HepG2 (cell line): ENCODE measurements at regions not wholly inside any gene's neighbourhood (a gene's known extent, or its start where the extent isn't known, plus 50 kb on each side); places are given as distances from the start of the nearest gene placed in this dataset.

Source experiments
- ATAC-seq: fragments of 200-7000 bp; cut with Tn5 transposase; 3 replicates; pipeline ENCODE4 v1.9.1; 2020; ENCODE audit warnings: mild to moderate bottlenecking, moderate library complexity
- BruUV-seq: library from RNA; stranded (reverse); fragments of 400-500 nt; replicated peaks from 2 replicates; lab custom pipeline; 2021; lab: Mats Ljungman, UMichigan
- CTCF ChIA-PET: fragments of 300-600 bp; formaldehyde crosslinking; extraction: SDS; loops from one replicate; lab custom pipeline; 2021; ENCODE audit warnings: low total read pairs, inconsistent platforms, low intra/inter-chr PET ratio; lab: Yijun Ruan, JAX
- POLR2A ChIA-PET: fragments of 350-600 bp; sonication (Branson Sonifier 250); formaldehyde crosslinking; loops from one replicate; lab custom pipeline; 2020; ENCODE audit warnings: antibody characterized with exemption, inconsistent platforms; lab: Yijun Ruan, JAX
- DNase-seq: peaks from one replicate; pipeline ENCODE4 v3.0.0-alpha.2; 2015; ENCODE audit warnings: low spot score
- FAIRE-seq: peaks from 3 replicates; lab custom pipeline; 2011; peaks lifted over from hg19 to GRCh38; lab: Jason Lieb, UNC
- H2AFZ ChIP-seq: one replicate; pipeline ENCODE4 v1.6.1; 2011; ENCODE audit warnings: low read length, inconsistent platforms
- H3K27ac ChIP-seq: fragments of 300-600 bp; 3 replicates; pipeline ENCODE4 v1.8.0; 2011; ENCODE audit warnings: mixed run types, mild to moderate bottlenecking, mixed read lengths, low read length, inconsistent platforms; ENCODE audit not compliant: insufficient read depth; ENCODE audit errors: extremely low read length
- H3K27me3 ChIP-seq, 2 experiments: fragments of 200-600 bp in 1 of 2; 2 replicates in 1 of 2; 3 replicates in 1 of 2; pipeline versions ENCODE4 v1.6.0 to v1.8.0; 2011; ENCODE audit warnings: low read length in 2 of 2, mild to moderate bottlenecking in 2 of 2, moderate library complexity in 2 of 2, inconsistent platforms in 1 of 2; ENCODE audit not compliant: insufficient read depth in 2 of 2, control insufficient read depth in 1 of 2
- H3K36me3 ChIP-seq, 2 experiments: fragments of 200-600 bp in 1 of 2; replicated peaks in 1 of 2; 2 replicates in 1 of 2; 3 replicates in 1 of 2; pipeline versions ENCODE4 v1.5.1 to v1.8.0; 2011; ENCODE audit warnings: low read length in 2 of 2, inconsistent platforms in 1 of 2; ENCODE audit not compliant: insufficient read depth in 2 of 2, control insufficient read depth in 1 of 2
- H3K4me1 ChIP-seq: 2 replicates; pipeline ENCODE4 v1.5.1; 2012; ENCODE audit warnings: low read length, inconsistent platforms; ENCODE audit not compliant: insufficient read depth
- H3K4me2 ChIP-seq: 2 replicates; pipeline ENCODE4 v1.6.0; 2011; ENCODE audit warnings: low read depth, low read length, inconsistent platforms
- H3K4me3 ChIP-seq, 3 experiments: fragments of 200-600 bp in 1 of 3; sonication (generic), shearing (Covaris generic) in 1 of 3; replicated peaks in 1 of 3; 2 replicates each; pipeline ENCODE4 v1.5.1; 2011 to 2016; ENCODE audit warnings: low read length in 3 of 3, inconsistent platforms in 2 of 3, low read depth in 2 of 3, mild to moderate bottlenecking in 2 of 3, control low read depth in 1 of 3, mixed read lengths in 1 of 3; ENCODE audit not compliant: insufficient read depth in 1 of 3
- H3K79me2 ChIP-seq: one replicate; pipeline ENCODE4 v1.6.1; 2011; ENCODE audit warnings: low read length, inconsistent platforms; ENCODE audit not compliant: insufficient read depth
- H3K9ac ChIP-seq: 2 replicates; pipeline ENCODE4 v1.6.0; 2011; ENCODE audit warnings: mild to moderate bottlenecking, low read depth, low read length, inconsistent platforms; ENCODE audit not compliant: insufficient read depth
- H3K9me3 ChIP-seq: 2 replicates; pipeline ENCODE4 v1.5.1; 2012; ENCODE audit warnings: mild to moderate bottlenecking, low read length
- H4K20me1 ChIP-seq: 2 replicates; pipeline ENCODE4 v1.6.0; 2011; ENCODE audit warnings: inconsistent platforms, mild to moderate bottlenecking, low read length, moderate library complexity; ENCODE audit not compliant: insufficient read depth
- BORCS8-MEF2B ChIP-seq: sonication (generic); formaldehyde crosslinking; IDR thresholded peaks from 2 replicates; pipeline ENCODE4 v1.8.0; 2022; ENCODE audit warnings: mild to moderate bottlenecking, missing genetic modification reagents
- CHD2 ChIP-seq: IDR thresholded peaks from 2 replicates; pipeline ENCODE4 v1.6.1; 2011; ENCODE audit warnings: low read depth, low read length, improper control_type of control experiment
- E2F5 ChIP-seq: sonication (generic); formaldehyde crosslinking; conservative IDR thresholded peaks from 2 replicates; pipeline ENCODE4 v1.4.0; 2020; ENCODE audit warnings: missing genetic modification reagents
- ETV5 ChIP-seq: IDR thresholded peaks from 2 replicates; pipeline ENCODE4 v1.6.1; 2018; ENCODE audit warnings: missing biosample characterization, missing genetic modification reagents, inconsistent platforms, borderline replicate concordance
- GPBP1L1 ChIP-seq: sonication (generic); formaldehyde crosslinking; IDR thresholded peaks from 2 replicates; pipeline ENCODE4 v1.5.0; 2020; ENCODE audit warnings: mild to moderate bottlenecking, missing genetic modification reagents
- HBP1 ChIP-seq: IDR thresholded peaks from 2 replicates; pipeline ENCODE4 v1.6.1; 2016; ENCODE audit warnings: low read depth, control low read depth
- NFE2 ChIP-seq: sonication (generic); formaldehyde crosslinking; IDR thresholded peaks from 2 replicates; pipeline ENCODE4 v1.4.0; 2020; ENCODE audit warnings: missing genetic modification reagents
- PAF1 ChIP-seq: IDR thresholded peaks from 2 replicates; pipeline ENCODE4 v1.6.1; 2016; ENCODE audit warnings: missing genetic modification reagents, missing compliant biosample characterization
- ZBED4 ChIP-seq: sonication (generic); formaldehyde crosslinking; IDR thresholded peaks from 2 replicates; pipeline ENCODE4 v1.4.0; 2020; ENCODE audit warnings: missing genetic modification reagents, borderline replicate concordance
- ZBTB7A ChIP-seq: sonication (generic); formaldehyde crosslinking; IDR thresholded peaks from 2 replicates; pipeline ENCODE4 v1.8.0; 2022; ENCODE audit warnings: mild to moderate bottlenecking, missing genetic modification reagents
- ZNF775 ChIP-seq: sonication (generic); formaldehyde crosslinking; IDR thresholded peaks from 2 replicates; pipeline ENCODE4 v1.4.0; 2020; ENCODE audit warnings: missing genetic modification reagents, mild to moderate bottlenecking, moderate library complexity, borderline replicate concordance
- ZSCAN22 ChIP-seq: sonication (generic); formaldehyde crosslinking; IDR thresholded peaks from 2 replicates; pipeline ENCODE4 v1.4.0; 2020; ENCODE audit warnings: mild to moderate bottlenecking, missing genetic modification reagents
- WGBS: methylation state at CpG from one replicate; pipeline ENCODE4 v1.1.6; 2017; ENCODE audit warnings: low lambda C conversion rate; 5-methylcytosine and 5-hydroxymethylcytosine counted together
- in situ Hi-C: cut with HindIII; loops from 2 replicates; pipeline ENCODE4 v1.10.0; 2017; ENCODE audit warnings: low pct_unique_long_range_greater_than_20kb; ENCODE audit not compliant: extremely low pct_ligation_motif_present
- intact Hi-C: fragments of 100-400 bp; cut with micrococcal nuclease; formaldehyde crosslinking; loops from one replicate; pipeline ENCODE4 v1.10.0; 2022; ENCODE audit not compliant: unreplicated experiment
- TF ChIP-seq, protein P1 (sequence below): sonication (generic); formaldehyde crosslinking; IDR thresholded peaks from 2 replicates; pipeline ENCODE4 v1.8.0; 2022; ENCODE audit warnings: missing genetic modification reagents, mild to moderate bottlenecking, moderate library complexity, borderline replicate concordance
- TF ChIP-seq, protein P2 (sequence below): sonication (generic); formaldehyde crosslinking; IDR thresholded peaks from 2 replicates; pipeline ENCODE4 v1.4.0; 2020; ENCODE audit warnings: missing genetic modification reagents

- ChIA-PET CTCF (no interaction called here), POLR2A (no interaction called here)
- Histone ChIP-seq H3K9me3 (no peaks in the 10 kb centered on the region), H3K27ac (no peak overlapping the region), H3K79me2 (no peaks in the 10 kb centered on the region), H3K4me2 (no peak overlapping the region), H4K20me1 (no peaks in the 10 kb centered on the region), H2AFZ (no peak overlapping the region), H3K9ac (no peak overlapping the region), H3K36me3 (no peaks in the 10 kb centered on the region), H3K4me3 (no peak overlapping the region), H3K27me3 (no peaks in the 10 kb centered on the region), H3K4me1 (no peaks in the 10 kb centered on the region)
- FAIRE-seq (no peak), ATAC-seq (no peak), DNase-seq (no peak)
- in situ Hi-C loops (no loop called here), intact Hi-C loops (no loop called here)
- TF ChIP-seq BORCS8-MEF2B, result no peak
- no peak for TF ChIP-seq ZBED4
- TF ChIP-seq ZNF775 (CRISPR knock-in tag), result no peak
- no peak for TF ChIP-seq GPBP1L1
- no peak for TF ChIP-seq E2F5 (CRISPR knock-in tag)
- no peak for TF ChIP-seq HBP1 (CRISPR knock-in tag)
- no peak for TF ChIP-seq NFE2 (CRISPR knock-in tag)
- no peak for TF ChIP-seq CHD2
- TF ChIP-seq, protein P1, sequence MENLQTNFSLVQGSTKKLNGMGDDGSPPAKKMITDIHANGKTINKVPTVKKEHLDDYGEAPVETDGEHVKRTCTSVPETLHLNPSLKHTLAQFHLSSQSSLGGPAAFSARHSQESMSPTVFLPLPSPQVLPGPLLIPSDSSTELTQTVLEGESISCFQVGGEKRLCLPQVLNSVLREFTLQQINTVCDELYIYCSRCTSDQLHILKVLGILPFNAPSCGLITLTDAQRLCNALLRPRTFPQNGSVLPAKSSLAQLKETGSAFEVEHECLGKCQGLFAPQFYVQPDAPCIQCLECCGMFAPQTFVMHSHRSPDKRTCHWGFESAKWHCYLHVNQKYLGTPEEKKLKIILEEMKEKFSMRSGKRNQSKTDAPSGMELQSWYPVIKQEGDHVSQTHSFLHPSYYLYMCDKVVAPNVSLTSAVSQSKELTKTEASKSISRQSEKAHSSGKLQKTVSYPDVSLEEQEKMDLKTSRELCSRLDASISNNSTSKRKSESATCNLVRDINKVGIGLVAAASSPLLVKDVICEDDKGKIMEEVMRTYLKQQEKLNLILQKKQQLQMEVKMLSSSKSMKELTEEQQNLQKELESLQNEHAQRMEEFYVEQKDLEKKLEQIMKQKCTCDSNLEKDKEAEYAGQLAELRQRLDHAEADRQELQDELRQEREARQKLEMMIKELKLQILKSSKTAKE (CRISPR knock-in tag), result no peak
- TF ChIP-seq PAF1, result no peak
- TF ChIP-seq ZBTB7A (CRISPR knock-in tag), result no peak
- TF ChIP-seq, protein P2, sequence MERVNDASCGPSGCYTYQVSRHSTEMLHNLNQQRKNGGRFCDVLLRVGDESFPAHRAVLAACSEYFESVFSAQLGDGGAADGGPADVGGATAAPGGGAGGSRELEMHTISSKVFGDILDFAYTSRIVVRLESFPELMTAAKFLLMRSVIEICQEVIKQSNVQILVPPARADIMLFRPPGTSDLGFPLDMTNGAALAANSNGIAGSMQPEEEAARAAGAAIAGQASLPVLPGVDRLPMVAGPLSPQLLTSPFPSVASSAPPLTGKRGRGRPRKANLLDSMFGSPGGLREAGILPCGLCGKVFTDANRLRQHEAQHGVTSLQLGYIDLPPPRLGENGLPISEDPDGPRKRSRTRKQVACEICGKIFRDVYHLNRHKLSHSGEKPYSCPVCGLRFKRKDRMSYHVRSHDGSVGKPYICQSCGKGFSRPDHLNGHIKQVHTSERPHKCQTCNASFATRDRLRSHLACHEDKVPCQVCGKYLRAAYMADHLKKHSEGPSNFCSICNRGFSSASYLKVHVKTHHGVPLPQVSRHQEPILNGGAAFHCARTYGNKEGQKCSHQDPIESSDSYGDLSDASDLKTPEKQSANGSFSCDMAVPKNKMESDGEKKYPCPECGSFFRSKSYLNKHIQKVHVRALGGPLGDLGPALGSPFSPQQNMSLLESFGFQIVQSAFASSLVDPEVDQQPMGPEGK (CRISPR knock-in tag), result no peak
- no peak for TF ChIP-seq ETV5 (CRISPR knock-in tag)
- TF ChIP-seq ZSCAN22 (CRISPR knock-in tag), result no peak
- BruUV-seq, result no TSS peak
- 0% methylated on average over 1 of the region's 1 CpG for WGBS
Observed at GRCh38 chr5:110290542-110290941, 435.9 kb downstream of the TMEM232 start.
